Skeletal muscle tissue (tissue), 3 donors: ENCODE measurements at regions not wholly inside any gene's neighbourhood (a gene's known extent, or its start where the extent isn't known, plus 50 kb on each side); places are given as distances from the start of the nearest gene placed in this dataset.

Source experiments
- H3K27ac ChIP-seq: one replicate; pipeline ENCODE4 v1.7.0; 2013; ENCODE audit warnings: mild to moderate bottlenecking, low read depth, low read length, inconsistent platforms
- H3K27me3 ChIP-seq, 3 donors: one replicate each; pipeline ENCODE4 v1.7.0; 2013; ENCODE audit warnings: low read length in 3 of 3; ENCODE audit not compliant: control insufficient read depth in 3 of 3, insufficient read depth in 3 of 3
- H3K36me3 ChIP-seq, 3 donors: one replicate each; pipeline ENCODE4 v1.7.0; 2013; ENCODE audit warnings: low read length in 3 of 3; ENCODE audit not compliant: control insufficient read depth in 3 of 3, insufficient read depth in 3 of 3
- H3K4me1 ChIP-seq, 3 donors: one replicate each; pipeline ENCODE4 v1.7.0; 2013; ENCODE audit warnings: low read length in 3 of 3, mild to moderate bottlenecking in 3 of 3; ENCODE audit not compliant: control insufficient read depth in 3 of 3, insufficient read depth in 3 of 3
- H3K4me3 ChIP-seq, 3 donors: one replicate each; pipeline ENCODE4 v1.7.0; 2013; ENCODE audit warnings: low read length in 3 of 3
- H3K9ac ChIP-seq, 3 donors: one replicate each; pipeline ENCODE4 v1.7.0; 2013; ENCODE audit warnings: low read length in 3 of 3, mild to moderate bottlenecking in 3 of 3, moderate library complexity in 2 of 3, low read depth in 1 of 3
- H3K9me3 ChIP-seq, 3 donors: one replicate each; pipeline ENCODE4 v1.7.0; 2013; ENCODE audit warnings: low read length in 3 of 3; ENCODE audit not compliant: control insufficient read depth in 3 of 3
- donor health status: Osteomylitis.

GRCh38 chr1:238161955-238162354 lies 271.2 kb upstream of the ZP4 start:
- H3K27ac ChIP-seq = no peak overlapping the region
- peaks cover 0 to 7% (median 0%) of the 10 kb centered on the region in 3 donors for H3K9me3 ChIP-seq
- H3K9ac ChIP-seq = no peak overlapping the region
- H3K4me1 ChIP-seq = no peaks in the 10 kb centered on the region
- H3K27me3 ChIP-seq = no peaks in the 10 kb centered on the region
- no peaks in the 10 kb centered on the region for H3K36me3 ChIP-seq
- no peak overlapping the region for H3K4me3 ChIP-seq

DNA sequence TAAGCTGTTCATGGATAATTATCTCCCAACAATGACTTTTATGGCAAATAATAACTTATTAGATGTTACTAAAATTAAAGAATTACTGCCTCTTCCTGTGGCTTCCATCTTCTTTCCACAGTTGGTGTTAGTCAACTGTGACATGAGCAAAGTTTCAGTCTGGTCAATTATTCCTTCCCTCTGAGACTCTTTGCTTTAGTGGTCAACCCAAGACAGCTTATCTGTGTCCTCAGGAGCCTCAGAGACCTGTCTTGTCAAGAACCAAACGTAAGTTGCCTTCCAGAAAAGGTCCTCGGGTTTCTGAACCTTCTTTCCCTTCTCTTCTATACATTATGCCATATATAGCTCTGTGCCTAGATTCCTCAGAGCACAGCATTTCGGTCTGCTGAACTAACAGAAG lies 263.2 kb upstream of the ZP4 start:
- Histone ChIP-seq H3K4me3 (no peak overlapping the region), H3K27ac (no peak overlapping the region), H3K4me1 (no peaks in the 10 kb centered on the region), H3K27me3 (no peaks in the 10 kb centered on the region), H3K9me3 (no peaks in the 10 kb centered on the region), H3K9ac (no peak overlapping the region), H3K36me3 (no peaks in the 10 kb centered on the region)

GRCh38 chr1:238153253-238153652 lies 262.5 kb upstream of the ZP4 start:
- Histone ChIP-seq H3K9ac (no peak overlapping the region), H3K9me3 (no peaks in the 10 kb centered on the region), H3K36me3 (no peaks in the 10 kb centered on the region), H3K27ac (no peak overlapping the region), H3K4me3 (no peak overlapping the region), H3K4me1 (no peaks in the 10 kb centered on the region), H3K27me3 (no peaks in the 10 kb centered on the region)

- Histone ChIP-seq H3K27ac (no peak overlapping the region), H3K27me3 (no peaks in the 10 kb centered on the region), H3K9ac (no peak overlapping the region), H3K4me3 (no peak overlapping the region), H3K36me3 (no peaks in the 10 kb centered on the region), H3K4me1 (no peaks in the 10 kb centered on the region), H3K9me3 (no peaks in the 10 kb centered on the region)
These were observed 261.4 kb upstream of the ZP4 start for GRCh38 chr1:238152119-238152518.

DNA sequence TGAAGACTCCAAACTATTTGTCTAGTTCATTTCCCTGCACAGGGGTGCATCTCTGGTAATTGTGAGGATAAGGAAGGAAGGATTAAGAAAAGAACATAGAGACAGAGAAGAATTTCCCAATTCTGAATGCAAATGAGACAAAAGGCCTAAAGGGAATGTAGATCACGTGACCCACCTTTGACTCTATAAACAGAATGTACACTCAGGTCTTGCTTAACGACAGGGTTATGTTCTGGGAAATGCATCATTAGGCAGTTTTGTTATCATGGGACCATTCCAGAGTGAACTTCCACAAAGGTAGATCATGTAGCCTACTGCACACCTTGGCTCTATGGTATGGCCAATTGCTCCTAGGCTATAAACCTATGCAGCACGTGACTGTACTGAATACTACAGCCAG lies 252.3 kb upstream of the ZP4 start:
- Histone ChIP-seq H3K4me3 (no peak overlapping the region), H3K27me3 (no peaks in the 10 kb centered on the region), H3K4me1 (no peaks in the 10 kb centered on the region), H3K36me3 (no peaks in the 10 kb centered on the region), H3K27ac (no peak overlapping the region), H3K9ac (no peak overlapping the region), H3K9me3 (no peaks in the 10 kb centered on the region)

DNA sequence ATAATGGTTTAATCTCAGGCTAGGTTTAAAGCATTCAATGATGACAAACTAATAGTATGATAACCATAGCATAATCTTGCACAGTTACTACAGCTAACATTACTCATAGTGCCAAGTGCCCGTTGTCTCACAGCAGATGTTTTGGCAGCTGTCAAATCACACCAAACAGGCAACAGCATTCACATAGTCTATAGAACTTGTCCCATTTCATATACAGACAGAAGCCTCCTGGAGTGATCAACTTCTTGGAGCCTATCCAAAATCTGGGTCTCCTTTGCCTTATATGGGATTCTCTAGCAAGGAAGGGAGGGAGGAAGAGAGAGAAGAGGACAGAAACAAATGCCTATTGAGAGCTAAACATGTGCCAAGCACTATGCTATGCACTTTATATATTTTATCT lies 250.6 kb upstream of the ZP4 start:
- H3K27me3 ChIP-seq = no peaks in the 10 kb centered on the region
- H3K4me1 ChIP-seq = no peaks in the 10 kb centered on the region
- no peak overlapping the region for H3K4me3 ChIP-seq

DNA sequence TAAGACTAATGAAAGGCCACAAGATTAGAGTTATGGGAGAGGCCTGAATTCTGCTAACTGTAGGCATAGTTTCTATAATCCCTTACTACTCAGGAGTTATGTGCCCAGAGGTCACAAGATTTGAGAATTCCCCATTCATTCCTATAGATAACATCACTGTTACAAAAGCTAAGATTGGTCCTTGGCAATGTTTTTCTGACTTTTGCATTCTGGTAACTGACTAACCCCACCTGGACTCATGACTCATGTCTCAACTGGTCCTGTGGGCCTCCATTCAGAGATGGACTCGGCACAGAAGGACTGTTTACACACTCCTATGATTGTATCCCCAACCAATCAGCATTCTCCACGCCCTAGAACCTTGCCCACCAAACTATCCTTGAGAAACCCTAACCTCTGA lies 249.0 kb upstream of the ZP4 start:
- Histone ChIP-seq H3K9me3 (no peaks in the 10 kb centered on the region), H3K27me3 (no peaks in the 10 kb centered on the region), H3K4me1 (no peaks in the 10 kb centered on the region), H3K9ac (no peak overlapping the region), H3K36me3 (no peaks in the 10 kb centered on the region), H3K27ac (no peak overlapping the region), H3K4me3 (no peak overlapping the region)

More for the DNA sequence above, 250.6 kb upstream of the ZP4 start:
- no peaks in the 10 kb centered on the region for H3K36me3 ChIP-seq
- H3K9ac ChIP-seq = no peak overlapping the region
- H3K27ac ChIP-seq = no peak overlapping the region
- no peaks in the 10 kb centered on the region for H3K9me3 ChIP-seq

GRCh38 chr1:238138059-238138626 lies 247.4 kb upstream of the ZP4 start:
- H3K9me3 ChIP-seq = no peaks in the 10 kb centered on the region
- no peak overlapping the region for H3K27ac ChIP-seq
- H3K9ac ChIP-seq = no peak overlapping the region

GRCh38 chr1:238135708-238136664 lies 245.3 kb upstream of the ZP4 start:
- no peaks in the 10 kb centered on the region for H3K4me1 ChIP-seq
- no peaks in the 10 kb centered on the region for H3K27me3 ChIP-seq
- no peaks in the 10 kb centered on the region for H3K9me3 ChIP-seq
- H3K36me3 ChIP-seq = no peaks in the 10 kb centered on the region
- H3K27ac ChIP-seq = no peak overlapping the region
- no peak overlapping the region for H3K9ac ChIP-seq
- no peak overlapping the region for H3K4me3 ChIP-seq

More at GRCh38 chr1:238138059-238138626, 247.4 kb upstream of the ZP4 start:
- no peaks in the 10 kb centered on the region for H3K27me3 ChIP-seq
- H3K4me1 ChIP-seq = no peaks in the 10 kb centered on the region
- no peak overlapping the region for H3K4me3 ChIP-seq
- H3K36me3 ChIP-seq = no peaks in the 10 kb centered on the region

DNA sequence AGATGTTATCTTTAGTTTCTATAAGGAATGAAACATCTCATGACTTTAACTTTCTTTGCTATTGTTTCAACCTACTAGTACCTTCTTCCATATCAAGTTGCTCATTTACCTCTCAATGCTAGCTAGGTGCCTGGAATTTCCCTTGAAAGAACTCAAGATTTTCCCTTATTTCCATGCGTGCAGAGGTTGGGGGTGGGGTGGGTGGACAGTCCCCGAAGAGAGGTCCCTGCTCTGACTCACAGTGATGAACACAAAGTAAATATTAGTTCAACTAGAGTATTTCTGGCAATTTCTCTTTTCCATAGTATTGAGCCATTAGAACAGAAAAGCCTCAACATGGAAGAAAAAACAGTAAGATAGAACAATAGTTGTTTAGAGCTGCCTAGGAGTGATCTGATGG lies 239.0 kb upstream of the ZP4 start:
- no peak overlapping the region for H3K9ac ChIP-seq
- no peak overlapping the region for H3K4me3 ChIP-seq
- H3K9me3 ChIP-seq = no peaks in the 10 kb centered on the region
- no peaks in the 10 kb centered on the region for H3K4me1 ChIP-seq
- no peaks in the 10 kb centered on the region for H3K27me3 ChIP-seq
- H3K27ac ChIP-seq = no peak overlapping the region
- no peaks in the 10 kb centered on the region for H3K36me3 ChIP-seq
